ENCODE measurements at regions not wholly inside any gene's neighbourhood (a gene's known extent, or its start where the extent isn't known, plus 50 kb on each side); places are given as distances from the start of the nearest gene placed in this dataset.

GRCh38 chr4:151618858-151619257 lies 141.9 kb downstream of the GATB start:
- BruUV-seq (replicated peaks): no TSS peak
- no peak overlapping the region for H3K9ac ChIP-seq (ENCODE audit: low read length)
- no peaks in the 10 kb centered on the region for H4K20me1 ChIP-seq (ENCODE audit: insufficient read depth)
- intact Hi-C loops (cut with micrococcal nuclease): no loop called here
- DNase-seq (ENCODE audit: low read depth, low spot score) (no peak), ATAC-seq (no peak)
- H3K27ac ChIP-seq (ENCODE audit: low read depth, low read length): no peak overlapping the region
- no peaks in the 10 kb centered on the region for H3K9me3 ChIP-seq (ENCODE audit: control insufficient read depth in 1 of 2, insufficient read depth in 1 of 2, low read depth in 1 of 2, low read length in 2 of 2)
- CTCF ChIA-PET: no interaction called here
- no peaks in the 10 kb centered on the region for H3K27me3 ChIP-seq (ENCODE audit: insufficient read depth, low read length)
- no peaks in the 10 kb centered on the region for H3K4me1 ChIP-seq (ENCODE audit: control insufficient read depth in 1 of 2, insufficient read depth in 2 of 2, low read length in 2 of 2)
- POLR2A ChIA-PET: no interaction called here
- no peak overlapping the region for H3K4me3 ChIP-seq (replicated peaks in 1 of 2; ENCODE audit: low read depth in 1 of 2, low read length in 2 of 2)
- H3K9me2 ChIP-seq (ENCODE audit: insufficient read depth): no peaks in the 10 kb centered on the region
- RAD21 ChIA-PET (ENCODE audit: low non-redundant PET in 1 of 2, low total read pairs in 2 of 2, uncharacterized antibody in 2 of 2, unreplicated experiment in 2 of 2): no interaction called here
- no peak overlapping the region for H2AFZ ChIP-seq (ENCODE audit: low read depth, low read length, poor library complexity, severe bottlenecking)
- H3K4me2 ChIP-seq (ENCODE audit: low read length): no peak overlapping the region
- TF ChIP-seq ATF3 (IDR thresholded peaks at IDR 0.05) (no peak), JUND (IDR thresholded peaks at IDR 0.05) (no peak), EGR1 (IDR thresholded peaks at IDR 0.05; ENCODE audit: low read depth) (no peak), CEBPB (IDR thresholded peaks at IDR 0.05; ENCODE audit: low read depth) (no peak), REST (IDR thresholded peaks at IDR 0.05; ENCODE audit: low read depth) (no peak)
- H3K79me2 ChIP-seq (ENCODE audit: insufficient read depth, low read length): no peaks in the 10 kb centered on the region
- no peaks in the 10 kb centered on the region for H3K36me3 ChIP-seq (ENCODE audit: control insufficient read depth in 1 of 2, insufficient read depth in 2 of 2, low read length in 2 of 2)

- Histone ChIP-seq H2AFZ (ENCODE audit: low read depth, low read length, poor library complexity, severe bottlenecking) (no peak overlapping the region), H3K9me3 (ENCODE audit: control insufficient read depth in 1 of 2, insufficient read depth in 1 of 2, low read depth in 1 of 2, low read length in 2 of 2) (no peaks in the 10 kb centered on the region), H3K27ac (ENCODE audit: low read depth, low read length) (no peak overlapping the region), H3K4me2 (ENCODE audit: low read length) (no peak overlapping the region), H3K9me2 (ENCODE audit: insufficient read depth) (no peaks in the 10 kb centered on the region), H3K27me3 (ENCODE audit: insufficient read depth, low read length) (no peaks in the 10 kb centered on the region), H3K9ac (ENCODE audit: low read length) (no peak overlapping the region), H4K20me1 (ENCODE audit: insufficient read depth) (no peaks in the 10 kb centered on the region), H3K4me3 (replicated peaks in 1 of 2; ENCODE audit: low read depth in 1 of 2, low read length in 2 of 2) (no peak overlapping the region), H3K79me2 (ENCODE audit: insufficient read depth, low read length) (no peaks in the 10 kb centered on the region), H3K36me3 (ENCODE audit: control insufficient read depth in 1 of 2, insufficient read depth in 2 of 2, low read length in 2 of 2) (no peaks in the 10 kb centered on the region), H3K4me1 (ENCODE audit: control insufficient read depth in 1 of 2, insufficient read depth in 2 of 2, low read length in 2 of 2) (peaks cover 0 to 3% of the 10 kb centered on the region in 2 experiments; a peak in 1 of 4 replicates)
- ChIA-PET CTCF (no interaction called here), POLR2A (no interaction called here), RAD21 (ENCODE audit: low non-redundant PET in 1 of 2, low total read pairs in 2 of 2, uncharacterized antibody in 2 of 2, unreplicated experiment in 2 of 2) (no interaction called here)
- ATAC-seq (no peak), DNase-seq (ENCODE audit: low read depth, low spot score) (no peak)
- BruUV-seq (replicated peaks): no TSS peak
- intact Hi-C loops (cut with micrococcal nuclease): no loop called here
- no peak for TF ChIP-seq CTCF (IDR thresholded peaks at IDR 0.05 in 2 of 3, conservative IDR thresholded peaks at IDR 0.05 in 1 of 3; ENCODE audit: borderline replicate concordance in 1 of 3, insufficient read depth in 1 of 3, low read depth in 2 of 3, low read length in 2 of 3)
- TF ChIP-seq POLR2A (IDR thresholded peaks at IDR 0.05; ENCODE audit: borderline replicate concordance, extremely low read depth, insufficient read depth, insufficient read length): no peak
- no peak for TF ChIP-seq TCF7L2 (IDR thresholded peaks at IDR 0.05; ENCODE audit: borderline replicate concordance, extremely low read depth, insufficient read depth, insufficient read length)
- TF ChIP-seq ELF1 (IDR thresholded peaks at IDR 0.05; ENCODE audit: borderline replicate concordance, low read depth): no peak
- TF ChIP-seq EZH2 (IDR thresholded peaks at IDR 0.05): no peak
- no peak for TF ChIP-seq SRF (IDR thresholded peaks at IDR 0.05; ENCODE audit: low read depth)
- no peak for TF ChIP-seq MAX (IDR thresholded peaks at IDR 0.05)
- TF ChIP-seq YY1 (IDR thresholded peaks at IDR 0.05; ENCODE audit: extremely low read depth, insufficient replicate concordance, low read depth, low read length): no peak
- no peak for TF ChIP-seq CBX3 (IDR thresholded peaks at IDR 0.05; ENCODE audit: low read depth)
- TF ChIP-seq FOSL1 (IDR thresholded peaks at IDR 0.05; ENCODE audit: low read depth): no peak
- no peak for TF ChIP-seq POLR2AphosphoS5 (IDR thresholded peaks at IDR 0.05; ENCODE audit: low read depth, low read length)
- no peak for TF ChIP-seq EGR1 (IDR thresholded peaks at IDR 0.05; ENCODE audit: low read depth)
- no peak for TF ChIP-seq SP1 (IDR thresholded peaks at IDR 0.05; ENCODE audit: low read depth)
Measured at GRCh38 chr4:151620066-151620465, 140.7 kb downstream of the GATB start.
